ENCODE measurements at regions not wholly inside any gene's neighbourhood (a gene's known extent, or its start where the extent isn't known, plus 50 kb on each side); places are given as distances from the start of the nearest gene placed in this dataset.

- TF ChIP-seq, protein P1, sequence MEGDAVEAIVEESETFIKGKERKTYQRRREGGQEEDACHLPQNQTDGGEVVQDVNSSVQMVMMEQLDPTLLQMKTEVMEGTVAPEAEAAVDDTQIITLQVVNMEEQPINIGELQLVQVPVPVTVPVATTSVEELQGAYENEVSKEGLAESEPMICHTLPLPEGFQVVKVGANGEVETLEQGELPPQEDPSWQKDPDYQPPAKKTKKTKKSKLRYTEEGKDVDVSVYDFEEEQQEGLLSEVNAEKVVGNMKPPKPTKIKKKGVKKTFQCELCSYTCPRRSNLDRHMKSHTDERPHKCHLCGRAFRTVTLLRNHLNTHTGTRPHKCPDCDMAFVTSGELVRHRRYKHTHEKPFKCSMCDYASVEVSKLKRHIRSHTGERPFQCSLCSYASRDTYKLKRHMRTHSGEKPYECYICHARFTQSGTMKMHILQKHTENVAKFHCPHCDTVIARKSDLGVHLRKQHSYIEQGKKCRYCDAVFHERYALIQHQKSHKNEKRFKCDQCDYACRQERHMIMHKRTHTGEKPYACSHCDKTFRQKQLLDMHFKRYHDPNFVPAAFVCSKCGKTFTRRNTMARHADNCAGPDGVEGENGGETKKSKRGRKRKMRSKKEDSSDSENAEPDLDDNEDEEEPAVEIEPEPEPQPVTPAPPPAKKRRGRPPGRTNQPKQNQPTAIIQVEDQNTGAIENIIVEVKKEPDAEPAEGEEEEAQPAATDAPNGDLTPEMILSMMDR (IDR thresholded peaks at IDR 0.05; ENCODE audit: insufficient read depth, low read depth, low read length), result no peak
- no peak for TF ChIP-seq EZH2 (IDR thresholded peaks at IDR 0.05; ENCODE audit: insufficient read depth, low read length)
Measured at GRCh38 chr15:35743321-35743720, 197.4 kb upstream of the DPH6 start.

Data from astrocyte (in vitro differentiated cells and primary cell).